ENCODE measurements at regions not wholly inside any gene's neighbourhood (a gene's known extent, or its start where the extent isn't known, plus 50 kb on each side); places are given as distances from the start of the nearest gene placed in this dataset.

GRCh38 chr6:71459162-71459561 is 170.6 kb downstream of the OGFRL1 start:
- dilution Hi-C loops (cut with MboI; ENCODE audit: extremely low pct_ligation_motif_present, low sequenced_read_pairs), result no loop called here
- no TSS peak for BruUV-seq (replicated peaks)
- Histone ChIP-seq H3K27me3 (ENCODE audit: control insufficient read depth in 2 of 2, insufficient read depth in 2 of 2, low read length in 2 of 2) (no peaks in the 10 kb centered on the region), H3K79me2 (ENCODE audit: control insufficient read depth, insufficient read depth, low read length) (no peaks in the 10 kb centered on the region), H3K9me3 (replicated peaks; ENCODE audit: control insufficient read depth, insufficient read depth, low read length) (no peaks in the 10 kb centered on the region), H3K4me1 (ENCODE audit: control insufficient read depth, extremely low read depth, insufficient read depth, low read length) (no peaks in the 10 kb centered on the region), H3K9me1 (replicated peaks; ENCODE audit: control insufficient read depth, extremely low read depth, insufficient read depth, low read length) (no peaks in the 10 kb centered on the region), H3K9ac (replicated peaks; ENCODE audit: extremely low read depth, insufficient read depth, low read length) (no peak overlapping the region), H3K4me3 (replicated peaks in 1 of 3; ENCODE audit: insufficient read depth in 1 of 3, low read depth in 1 of 3, low read length in 3 of 3) (no peak overlapping the region), H2AFZ (ENCODE audit: low read depth, low read length) (no peak overlapping the region), H3K36me3 (ENCODE audit: control insufficient read depth in 2 of 2, extremely low read depth in 1 of 2, insufficient read depth in 2 of 2, low read length in 2 of 2) (no peaks in the 10 kb centered on the region), H3K27ac (ENCODE audit: insufficient read depth, low read depth, low read length) (no peak overlapping the region), H3K4me2 (ENCODE audit: insufficient read depth, low read length) (no peak overlapping the region), H4K20me1 (replicated peaks; ENCODE audit: control insufficient read depth, extremely low read depth, insufficient read depth, low read length) (no peaks in the 10 kb centered on the region)
- no peak for DNase-seq (ENCODE audit: low read depth, low spot score)
- FAIRE-seq, result no peak
- ChIA-PET POLR2A (no interaction called here), CTCF (no interaction called here)
- TF ChIP-seq FOS (IDR thresholded peaks at IDR 0.05; ENCODE audit: borderline replicate concordance, insufficient read depth, low read length), result no peak
- no peak for TF ChIP-seq JUN (IDR thresholded peaks at IDR 0.05; ENCODE audit: borderline replicate concordance, insufficient read depth, insufficient read length, low read depth)
- no peak for TF ChIP-seq MYC (IDR thresholded peaks at IDR 0.05; ENCODE audit: low read depth, low read length)
- TF ChIP-seq MAX (IDR thresholded peaks at IDR 0.05; ENCODE audit: insufficient read depth, insufficient read length), result no peak
- no peak for TF ChIP-seq CTCF (IDR thresholded peaks at IDR 0.05; ENCODE audit: extremely low read depth in 1 of 2, insufficient read depth in 1 of 2, low read depth in 1 of 2, low read length in 2 of 2)
- no peak for TF ChIP-seq EZH2 (IDR thresholded peaks at IDR 0.05; ENCODE audit: borderline replicate concordance, low read depth, low read length, severe bottlenecking)
- TF ChIP-seq GATA2 (IDR thresholded peaks at IDR 0.05; ENCODE audit: insufficient read depth, insufficient read length, low read depth, low read length), result no peak
- TF ChIP-seq POLR2AphosphoS5 (IDR thresholded peaks at IDR 0.05; ENCODE audit: insufficient read depth, low read depth, low read length), result no peak
- no peak for TF ChIP-seq POLR2A (IDR thresholded peaks at IDR 0.05; ENCODE audit: low read depth, low read length)
- intact Hi-C loops (cut with micrococcal nuclease), result loop anchor here (10.0 kb wide), 1 partner anchor 624 kb away; no protein-coding TSS in a partner anchor
